ENCODE measurements at regions not wholly inside any gene's neighbourhood (a gene's known extent, or its start where the extent isn't known, plus 50 kb on each side); places are given as distances from the start of the nearest gene placed in this dataset.

DNA sequence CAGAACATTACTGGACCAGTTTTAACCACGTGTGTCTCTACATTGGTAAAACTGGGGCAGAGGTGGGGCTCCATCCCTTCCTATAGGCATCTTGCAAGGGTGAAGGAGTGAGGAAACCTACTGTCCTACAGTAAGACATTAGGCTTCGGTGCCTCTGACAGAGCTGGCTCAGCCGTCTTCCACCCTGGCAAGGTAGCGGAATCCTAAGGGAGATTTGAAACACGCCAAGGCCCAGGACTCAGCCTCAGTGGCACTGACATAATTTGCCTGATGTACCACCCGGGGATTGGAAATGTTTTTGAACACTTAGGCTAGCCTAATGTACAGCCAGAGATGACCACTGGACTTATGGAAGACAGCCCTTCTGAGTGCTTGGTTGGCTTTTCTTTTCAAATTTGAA lies 329.7 kb upstream of the IRX1 start:
- TF ChIP-seq, protein P1, sequence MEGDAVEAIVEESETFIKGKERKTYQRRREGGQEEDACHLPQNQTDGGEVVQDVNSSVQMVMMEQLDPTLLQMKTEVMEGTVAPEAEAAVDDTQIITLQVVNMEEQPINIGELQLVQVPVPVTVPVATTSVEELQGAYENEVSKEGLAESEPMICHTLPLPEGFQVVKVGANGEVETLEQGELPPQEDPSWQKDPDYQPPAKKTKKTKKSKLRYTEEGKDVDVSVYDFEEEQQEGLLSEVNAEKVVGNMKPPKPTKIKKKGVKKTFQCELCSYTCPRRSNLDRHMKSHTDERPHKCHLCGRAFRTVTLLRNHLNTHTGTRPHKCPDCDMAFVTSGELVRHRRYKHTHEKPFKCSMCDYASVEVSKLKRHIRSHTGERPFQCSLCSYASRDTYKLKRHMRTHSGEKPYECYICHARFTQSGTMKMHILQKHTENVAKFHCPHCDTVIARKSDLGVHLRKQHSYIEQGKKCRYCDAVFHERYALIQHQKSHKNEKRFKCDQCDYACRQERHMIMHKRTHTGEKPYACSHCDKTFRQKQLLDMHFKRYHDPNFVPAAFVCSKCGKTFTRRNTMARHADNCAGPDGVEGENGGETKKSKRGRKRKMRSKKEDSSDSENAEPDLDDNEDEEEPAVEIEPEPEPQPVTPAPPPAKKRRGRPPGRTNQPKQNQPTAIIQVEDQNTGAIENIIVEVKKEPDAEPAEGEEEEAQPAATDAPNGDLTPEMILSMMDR (conservative IDR thresholded peaks at IDR 0.05 in 1 of 2, IDR thresholded peaks at IDR 0.05 in 1 of 2; ENCODE audit: low read depth in 1 of 2, low read length in 2 of 2): no peak
- no peak for TF ChIP-seq EZH2 (IDR thresholded peaks at IDR 0.05; ENCODE audit: low read length, missing control alignments)
